ENCODE measurements at regions not wholly inside any gene's neighbourhood (a gene's known extent, or its start where the extent isn't known, plus 50 kb on each side); places are given as distances from the start of the nearest gene placed in this dataset.
A peak's percentile ranks its signal among the peaks of the same experiment; 100 is the strongest.

- no peak for DNase-seq
Measured at GRCh38 chr14:106823552-106823951, 1297.2 kb downstream of the TMEM121 start.

GRCh38 chr14:106826833-106827369, 1300.5 kb downstream of the TMEM121 start:
- DNase-seq, result no peak

GRCh38 chr14:106831322-106831720, 1304.9 kb downstream of the TMEM121 start:
- DNase-seq, result no peak

GRCh38 chr14:106837870-106838269, 1311.5 kb downstream of the TMEM121 start:
- DNase-seq, result no peak

- no peak for DNase-seq
Measured at GRCh38 chr14:106838991-106839769, 1312.8 kb downstream of the TMEM121 start.

- DNase-seq, result no peak
Measured at GRCh38 chr14:106840258-106840657, 1313.9 kb downstream of the TMEM121 start.

GRCh38 chr14:106840991-106841390, 1314.6 kb downstream of the TMEM121 start:
- no peak for DNase-seq

- DNase-seq, result no peak
Measured at GRCh38 chr14:106841701-106842100, 1315.3 kb downstream of the TMEM121 start.

- no peak for DNase-seq
Measured at GRCh38 chr14:106842687-106843086, 1316.3 kb downstream of the TMEM121 start.

GRCh38 chr14:106843386-106843785, 1317.0 kb downstream of the TMEM121 start:
- DNase-seq, result no peak

- no peak for DNase-seq
Measured at GRCh38 chr14:106843951-106844483, 1317.6 kb downstream of the TMEM121 start.

GRCh38 chr14:106844608-106845285, 1318.4 kb downstream of the TMEM121 start:
- DNase-seq, result no peak

- DNase-seq, result no peak
Measured at GRCh38 chr14:106845286-106846087, 1319.1 kb downstream of the TMEM121 start.

GRCh38 chr14:106846218-106846617, 1319.8 kb downstream of the TMEM121 start:
- no peak for DNase-seq

GRCh38 chr14:106848330-106849121, 1322.1 kb downstream of the TMEM121 start:
- no peak for DNase-seq

- DNase-seq, result no peak
Measured at GRCh38 chr14:106850913-106851825, 1324.8 kb downstream of the TMEM121 start.

GRCh38 chr14:106872611-106873446, 1346.4 kb downstream of the TMEM121 start:
- peak; percentile 10 for DNase-seq

GRCh38 chr14:106874350-106874749, 1348.0 kb downstream of the TMEM121 start:
- DNase-seq, result no peak

- no peak for DNase-seq
Measured at GRCh38 chr14:106875503-106875902, 1349.1 kb downstream of the TMEM121 start.

GRCh38 chr14:106876711-106877110, 1350.3 kb downstream of the TMEM121 start:
- no peak for DNase-seq
